IPS-15b (cell line): ENCODE measurements at regions not wholly inside any gene's neighbourhood (a gene's known extent, or its start where the extent isn't known, plus 50 kb on each side); places are given as distances from the start of the nearest gene placed in this dataset.
"Not testable (repeated sequence)": the region's sequence is repeated elsewhere in the genome, so short reads cannot be mapped to it uniquely, and the experiment has no call there.

ENCODE experiments used
- H3K27me3 ChIP-seq: one replicate; pipeline ENCODE4 v1.6.1; 2013; ENCODE audit warnings: low read length; ENCODE audit not compliant: control insufficient read depth, insufficient read depth
- H3K36me3 ChIP-seq: one replicate; pipeline ENCODE4 v1.6.1; 2013; ENCODE audit warnings: low read length; ENCODE audit not compliant: control insufficient read depth, insufficient read depth
- H3K4me1 ChIP-seq: one replicate; pipeline ENCODE4 v1.6.1; 2013; ENCODE audit warnings: mild to moderate bottlenecking, low read length; ENCODE audit not compliant: control insufficient read depth, insufficient read depth
- H3K4me3 ChIP-seq: one replicate; pipeline ENCODE4 v1.5.1; 2013; ENCODE audit warnings: low read depth, low read length
- H3K9ac ChIP-seq: one replicate; pipeline ENCODE4 v1.6.1; 2013; ENCODE audit warnings: low read depth, mild to moderate bottlenecking, low read length
- H3K9me3 ChIP-seq: one replicate; pipeline ENCODE4 v1.6.1; 2013; ENCODE audit warnings: mild to moderate bottlenecking, low read length; ENCODE audit not compliant: control insufficient read depth, insufficient read depth

- peaks cover 2% of the 10 kb centered on the region for H3K4me1 ChIP-seq
- no peaks in the 10 kb centered on the region for H3K9me3 ChIP-seq
- H3K36me3 ChIP-seq, result no peaks in the 10 kb centered on the region
Observed at GRCh38 chr1:165116171-165116570, 240.3 kb downstream of the LMX1A start.

GRCh38 chr1:165114889-165115285 is 241.6 kb downstream of the LMX1A start:
- Histone ChIP-seq H3K9me3 (no peaks in the 10 kb centered on the region), H3K36me3 (no peaks in the 10 kb centered on the region), H3K4me1 (peaks cover 2% of the 10 kb centered on the region), H3K9ac (no peak overlapping the region), H3K27me3 (peaks cover 51% of the 10 kb centered on the region), H3K4me3 (no peak overlapping the region)

More at GRCh38 chr1:165116171-165116570, 240.3 kb downstream of the LMX1A start:
- Histone ChIP-seq H3K9ac (no peak overlapping the region), H3K27me3 (peaks cover 55% of the 10 kb centered on the region), H3K4me3 (no peak overlapping the region)

GRCh38 chr1:165114022-165114888 is 242.3 kb downstream of the LMX1A start:
- Histone ChIP-seq H3K36me3 (no peaks in the 10 kb centered on the region), H3K9me3 (no peaks in the 10 kb centered on the region), H3K4me3 (no peak overlapping the region), H3K4me1 (peaks cover 2% of the 10 kb centered on the region), H3K27me3 (peaks cover 45% of the 10 kb centered on the region), H3K9ac (no peak overlapping the region)

GRCh38 chr1:165112260-165112659 is 244.3 kb downstream of the LMX1A start:
- Histone ChIP-seq H3K27me3 (peaks cover 25% of the 10 kb centered on the region), H3K9me3 (no peaks in the 10 kb centered on the region), H3K36me3 (no peaks in the 10 kb centered on the region), H3K4me3 (no peak overlapping the region), H3K4me1 (peaks cover 2% of the 10 kb centered on the region), H3K9ac (no peak overlapping the region)

- Histone ChIP-seq H3K9me3 (no peaks in the 10 kb centered on the region), H3K27me3 (no peaks in the 10 kb centered on the region), H3K36me3 (no peaks in the 10 kb centered on the region), H3K4me3 (no peak overlapping the region), H3K4me1 (peaks cover under 1% of the 10 kb centered on the region), H3K9ac (no peak overlapping the region)
Observed at GRCh38 chr1:165109013-165109412, 247.5 kb downstream of the LMX1A start.

GRCh38 chr1:165092542-165093162 is 263.9 kb downstream of the LMX1A start:
- H3K4me1 ChIP-seq, H3K4me3 ChIP-seq, H3K36me3 ChIP-seq, H3K9ac ChIP-seq, H3K27me3 ChIP-seq, H3K9me3 ChIP-seq: not testable (repeated sequence)

GRCh38 chr1:165080253-165080896 is 276.1 kb downstream of the LMX1A start:
- peaks cover 2% of the 10 kb centered on the region for H3K9me3 ChIP-seq
- H3K4me1 ChIP-seq, result no peaks in the 10 kb centered on the region
- H3K27me3 ChIP-seq, result no peaks in the 10 kb centered on the region
- H3K36me3 ChIP-seq, result no peaks in the 10 kb centered on the region
- no peak overlapping the region for H3K4me3 ChIP-seq
- H3K9ac ChIP-seq, result no peak overlapping the region

- Histone ChIP-seq H3K9me3 (peaks cover 2% of the 10 kb centered on the region), H3K9ac (no peak overlapping the region), H3K36me3 (no peaks in the 10 kb centered on the region)
Observed at GRCh38 chr1:165078391-165078790, 278.1 kb downstream of the LMX1A start.

GRCh38 chr1:165075725-165076370 is 280.7 kb downstream of the LMX1A start:
- Histone ChIP-seq H3K9me3 (peaks cover 2% of the 10 kb centered on the region), H3K4me3 (no peak overlapping the region), H3K4me1 (peaks cover 2% of the 10 kb centered on the region), H3K9ac (no peak overlapping the region), H3K36me3 (no peaks in the 10 kb centered on the region), H3K27me3 (no peaks in the 10 kb centered on the region)

More at GRCh38 chr1:165078391-165078790, 278.1 kb downstream of the LMX1A start:
- H3K27me3 ChIP-seq, result no peaks in the 10 kb centered on the region
- H3K4me1 ChIP-seq, result no peaks in the 10 kb centered on the region
- H3K4me3 ChIP-seq, result no peak overlapping the region

GRCh38 chr1:165073185-165074007 is 283.1 kb downstream of the LMX1A start:
- Histone ChIP-seq H3K36me3 (no peaks in the 10 kb centered on the region), H3K4me3 (no peak overlapping the region), H3K9me3 (no peaks in the 10 kb centered on the region), H3K27me3 (no peaks in the 10 kb centered on the region), H3K4me1 (peaks cover 5% of the 10 kb centered on the region), H3K9ac (no peak overlapping the region)

GRCh38 chr1:165070675-165071074 is 285.8 kb downstream of the LMX1A start:
- H3K9me3 ChIP-seq, result no peaks in the 10 kb centered on the region
- peaks cover 5% of the 10 kb centered on the region for H3K4me1 ChIP-seq
- H3K9ac ChIP-seq, result no peak overlapping the region
- H3K36me3 ChIP-seq, result no peaks in the 10 kb centered on the region
- no peaks in the 10 kb centered on the region for H3K27me3 ChIP-seq
- no peak overlapping the region for H3K4me3 ChIP-seq
